Hepatocyte (in vitro differentiated cells): ENCODE measurements at regions not wholly inside any gene's neighbourhood (a gene's known extent, or its start where the extent isn't known, plus 50 kb on each side); places are given as distances from the start of the nearest gene placed in this dataset.

Experiments used
- EZH2 ChIP-seq: fragments of 200-600 bp; sonication (generic); IDR thresholded peaks from 2 replicates; pipeline ENCODE4 v1.6.1; 2016; ENCODE audit warnings: antibody characterized with exemption, mild to moderate bottlenecking, borderline replicate concordance
- EZH2phosphoT487 ChIP-seq: fragments of 200-600 bp; sonication (generic); IDR thresholded peaks from one replicate; pipeline ENCODE4 v1.6.1; 2018; ENCODE audit warnings: antibody characterized with exemption, mild to moderate bottlenecking, low read depth, moderate library complexity; ENCODE audit not compliant: unreplicated experiment, severe bottlenecking
- TF ChIP-seq, protein P1 (sequence below): fragments of 200-600 bp; sonication (generic); IDR thresholded peaks from 2 replicates; pipeline ENCODE4 v1.5.1; 2016; ENCODE audit warnings: antibody characterized with exemption, mild to moderate bottlenecking; ENCODE audit not compliant: poor library complexity

DNA sequence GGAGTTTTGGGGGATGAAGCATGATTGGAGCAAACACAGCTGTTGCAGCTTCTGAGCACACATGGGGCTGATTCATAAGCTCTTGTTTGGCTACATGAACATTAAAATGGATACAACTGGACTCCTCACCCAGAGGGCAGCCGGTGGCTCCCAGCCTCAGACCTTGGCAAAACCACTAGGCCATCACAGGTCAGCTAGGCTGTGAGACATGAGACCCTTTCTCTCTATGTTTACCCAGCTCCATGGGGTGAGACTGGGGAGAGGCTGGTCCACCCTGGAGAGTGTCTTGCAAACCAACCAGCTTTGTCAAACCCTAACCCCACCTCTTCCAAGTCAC, 388.7 kb downstream of the PTPRU start:
- TF ChIP-seq EZH2phosphoT487 (no peak), EZH2 (no peak)
- TF ChIP-seq, protein P1, sequence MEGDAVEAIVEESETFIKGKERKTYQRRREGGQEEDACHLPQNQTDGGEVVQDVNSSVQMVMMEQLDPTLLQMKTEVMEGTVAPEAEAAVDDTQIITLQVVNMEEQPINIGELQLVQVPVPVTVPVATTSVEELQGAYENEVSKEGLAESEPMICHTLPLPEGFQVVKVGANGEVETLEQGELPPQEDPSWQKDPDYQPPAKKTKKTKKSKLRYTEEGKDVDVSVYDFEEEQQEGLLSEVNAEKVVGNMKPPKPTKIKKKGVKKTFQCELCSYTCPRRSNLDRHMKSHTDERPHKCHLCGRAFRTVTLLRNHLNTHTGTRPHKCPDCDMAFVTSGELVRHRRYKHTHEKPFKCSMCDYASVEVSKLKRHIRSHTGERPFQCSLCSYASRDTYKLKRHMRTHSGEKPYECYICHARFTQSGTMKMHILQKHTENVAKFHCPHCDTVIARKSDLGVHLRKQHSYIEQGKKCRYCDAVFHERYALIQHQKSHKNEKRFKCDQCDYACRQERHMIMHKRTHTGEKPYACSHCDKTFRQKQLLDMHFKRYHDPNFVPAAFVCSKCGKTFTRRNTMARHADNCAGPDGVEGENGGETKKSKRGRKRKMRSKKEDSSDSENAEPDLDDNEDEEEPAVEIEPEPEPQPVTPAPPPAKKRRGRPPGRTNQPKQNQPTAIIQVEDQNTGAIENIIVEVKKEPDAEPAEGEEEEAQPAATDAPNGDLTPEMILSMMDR: no peak
